HG02981 (cell line): ENCODE measurements at regions not wholly inside any gene's neighbourhood (a gene's known extent, or its start where the extent isn't known, plus 50 kb on each side); places are given as distances from the start of the nearest gene placed in this dataset.

Experiments
- ATAC-seq: cut with Tn5 transposase; IDR thresholded peaks from one replicate; pipeline ENCODE4 v1.9.1; 2021; ENCODE audit warnings: mild to moderate bottlenecking, moderate library complexity; ENCODE audit not compliant: unreplicated experiment

- ATAC-seq: peak; percentile 84
Observed at GRCh38 chr2:236862961-236863728, 222.5 kb upstream of the COPS8 start.

DNA sequence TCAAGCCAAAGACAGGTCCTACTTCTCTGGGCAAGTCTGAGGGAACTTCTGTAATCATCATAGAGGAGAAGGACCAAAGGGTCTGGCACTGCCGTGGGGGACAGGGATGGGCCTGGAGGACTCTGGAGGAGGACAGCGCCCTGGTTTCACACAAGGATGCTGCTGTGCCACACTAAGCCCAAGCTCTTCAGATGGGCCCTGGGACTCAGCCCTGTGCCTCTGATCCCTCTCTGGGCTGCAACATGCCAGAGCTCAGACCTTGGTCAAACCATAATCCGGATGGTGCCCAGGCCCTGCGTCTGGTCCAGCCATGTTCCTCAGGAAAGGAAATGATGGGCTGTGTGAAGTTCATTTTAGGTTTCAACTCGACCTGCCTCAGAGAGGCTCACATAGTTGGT lies 222.0 kb upstream of the COPS8 start:
- ATAC-seq: no peak

DNA sequence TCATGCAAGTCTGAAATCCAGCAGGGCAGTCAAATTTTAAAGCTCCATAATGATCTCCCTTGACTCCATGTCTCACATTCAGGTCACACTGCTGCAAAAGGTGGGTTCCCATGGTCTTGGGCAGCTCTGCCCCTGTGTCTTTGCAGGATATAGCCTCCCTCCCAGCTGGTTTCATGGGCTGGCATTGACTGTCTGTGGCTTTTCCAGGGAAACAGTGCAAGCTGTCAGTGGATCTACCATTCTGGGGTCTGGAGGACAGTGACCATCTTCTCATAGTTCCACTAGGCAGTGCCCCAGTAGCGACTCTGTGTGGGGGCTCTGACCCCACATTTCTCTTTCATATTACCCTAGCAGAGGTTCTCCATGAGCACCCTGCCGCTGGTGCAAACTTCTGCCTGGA lies 220.6 kb upstream of the COPS8 start:
- ATAC-seq: no peak

GRCh38 chr2:236866542-236867340 lies 218.9 kb upstream of the COPS8 start:
- ATAC-seq: no peak

GRCh38 chr2:236867441-236868260 lies 218.0 kb upstream of the COPS8 start:
- ATAC-seq: no peak

DNA sequence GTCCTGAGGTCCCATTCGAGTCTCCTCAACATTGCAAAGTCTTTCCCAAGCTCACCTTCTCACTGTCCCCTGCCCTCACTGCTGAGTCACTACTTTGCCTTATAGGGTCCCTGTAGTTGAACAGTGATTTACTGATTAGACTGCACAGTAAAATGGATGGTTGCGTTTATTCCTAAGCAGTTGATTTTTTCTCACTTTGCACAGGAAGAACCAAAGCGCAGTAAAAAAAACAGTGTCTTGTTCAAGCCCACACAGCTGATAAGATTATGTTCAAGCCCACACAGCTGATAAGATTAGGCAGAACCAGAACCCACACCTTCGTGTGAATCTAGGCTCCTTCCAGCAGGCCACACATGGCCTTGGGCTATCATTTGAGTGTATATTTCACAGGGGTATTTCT lies 215.3 kb upstream of the COPS8 start:
- ATAC-seq: no peak

- peak; percentile 54 for ATAC-seq
Observed at GRCh38 chr2:236871500-236872001, 214.1 kb upstream of the COPS8 start.

DNA sequence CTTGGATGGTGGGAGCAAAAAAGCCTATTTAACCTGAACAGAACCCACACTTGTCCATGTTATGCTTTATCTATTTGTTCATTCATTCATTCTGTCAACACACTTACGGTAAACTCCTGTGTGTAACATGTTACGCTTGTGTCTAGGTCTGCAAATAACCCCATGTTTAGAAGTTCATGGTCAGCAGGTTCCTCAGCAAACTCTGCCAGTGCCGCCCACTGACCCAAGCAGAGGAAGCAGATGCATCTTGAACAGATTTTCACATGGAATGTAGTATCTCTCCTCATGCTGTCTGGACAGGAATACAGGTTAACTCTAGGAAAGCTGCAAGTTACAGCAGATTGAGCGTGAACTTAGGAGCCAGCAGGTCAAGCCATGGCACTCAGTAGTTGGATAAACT lies 213.7 kb upstream of the COPS8 start:
- ATAC-seq: no peak

GRCh38 chr2:236872981-236873380 lies 212.7 kb upstream of the COPS8 start:
- no peak for ATAC-seq

GRCh38 chr2:236873636-236874035 lies 212.1 kb upstream of the COPS8 start:
- ATAC-seq: no peak

- no peak for ATAC-seq
Observed at GRCh38 chr2:236874866-236875481, 210.7 kb upstream of the COPS8 start.

- no peak for ATAC-seq
Observed at GRCh38 chr2:236875906-236876505, 209.7 kb upstream of the COPS8 start.

DNA sequence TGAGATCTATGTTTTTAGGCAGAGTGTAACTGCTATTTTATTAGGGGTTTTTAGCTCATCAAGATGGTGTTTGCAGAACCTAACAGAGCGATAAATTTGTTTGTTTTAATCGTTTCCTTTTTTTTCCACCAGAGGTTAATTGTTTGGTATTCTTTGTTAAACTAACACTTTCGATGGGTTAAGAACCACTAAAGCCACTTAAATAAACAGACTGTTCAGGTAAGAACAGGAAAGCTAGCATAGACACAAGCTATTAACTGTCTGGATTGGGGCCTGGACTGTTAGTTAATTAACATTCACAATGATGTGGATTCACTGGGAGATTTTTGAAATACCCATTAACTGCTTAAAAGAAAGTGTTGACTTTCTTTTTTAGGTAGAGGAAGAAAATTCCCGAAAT lies 209.0 kb upstream of the COPS8 start:
- ATAC-seq: no peak

GRCh38 chr2:236877972-236878371 lies 207.7 kb upstream of the COPS8 start:
- ATAC-seq: no peak

DNA sequence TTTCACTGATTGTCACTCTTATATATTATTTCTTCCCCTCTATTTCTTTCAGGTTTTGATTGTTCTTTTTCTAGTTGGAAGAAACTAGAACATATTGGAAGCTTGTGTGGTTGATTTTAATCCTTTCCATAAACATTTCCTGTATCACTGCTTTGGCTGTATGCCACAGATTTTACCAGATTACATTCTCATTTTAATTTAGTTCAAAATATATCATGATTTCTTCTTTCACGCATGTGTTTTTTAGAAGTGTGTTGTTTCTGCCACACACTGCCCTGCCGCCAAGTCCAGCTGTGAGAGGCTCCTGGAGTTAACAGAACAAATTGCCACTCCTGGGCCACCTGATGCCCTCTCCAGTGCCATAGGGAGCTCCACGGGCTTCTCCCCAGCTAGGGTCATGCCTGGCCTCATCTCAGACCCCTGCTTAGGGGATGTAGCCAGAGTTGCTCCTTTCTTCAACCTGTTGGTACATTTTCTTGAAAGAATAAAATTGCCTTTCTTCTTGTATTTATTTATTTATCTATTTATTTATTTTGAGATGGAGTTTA lies 206.2 kb upstream of the COPS8 start:
- no peak for ATAC-seq

- no peak for ATAC-seq
Observed at GRCh38 chr2:236882074-236882473, 203.6 kb upstream of the COPS8 start.

DNA sequence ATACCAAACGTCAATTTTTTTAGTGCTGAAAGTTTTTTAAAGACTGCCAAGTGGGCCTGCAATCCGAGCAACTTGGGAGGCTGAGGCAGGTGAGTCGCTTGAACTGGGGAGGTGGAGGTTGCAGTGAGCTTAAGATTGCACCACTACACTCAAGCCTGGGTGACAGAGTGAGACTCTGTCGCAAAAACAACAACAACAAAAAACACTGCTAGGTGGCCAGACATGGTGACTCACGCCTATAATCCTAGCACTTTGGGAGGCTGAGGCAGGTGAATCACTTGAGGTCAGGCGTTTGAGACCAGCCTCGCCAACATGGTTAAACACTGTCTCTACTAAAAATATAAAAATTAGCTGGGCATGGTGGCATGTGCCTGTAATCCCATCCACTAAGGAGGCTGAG lies 202.8 kb upstream of the COPS8 start:
- ATAC-seq: no peak

- ATAC-seq: no peak
Observed at GRCh38 chr2:236883819-236884218, 201.9 kb upstream of the COPS8 start.

DNA sequence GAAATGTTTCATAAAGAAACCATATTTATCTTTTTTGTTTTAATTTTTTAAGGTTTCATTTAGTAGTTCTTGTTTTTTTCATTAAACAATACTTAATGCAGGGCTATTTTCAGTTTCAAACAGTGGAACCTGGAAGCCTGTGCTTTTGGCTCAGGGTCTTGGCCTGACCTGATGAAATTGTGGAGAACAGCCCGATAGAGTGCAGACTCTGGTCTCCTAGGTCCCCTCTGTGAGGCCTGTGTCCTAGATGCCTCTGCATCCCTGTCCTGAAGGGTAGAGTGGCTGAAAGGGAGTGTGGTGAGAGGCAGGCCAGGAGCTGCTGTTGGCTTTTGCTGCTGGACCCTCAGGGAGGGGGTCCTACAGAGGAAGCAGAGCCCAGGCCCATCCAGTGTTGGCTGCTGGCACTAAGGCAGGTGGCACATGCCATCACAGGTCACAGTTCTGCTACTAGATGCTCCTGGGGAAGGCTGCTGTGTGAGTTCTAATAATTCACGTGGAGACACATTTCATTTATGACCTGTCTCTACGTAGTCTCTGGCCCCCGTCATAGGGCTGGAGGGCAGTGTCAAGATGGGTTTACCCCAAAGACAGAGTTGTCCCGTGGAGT lies 201.0 kb upstream of the COPS8 start:
- ATAC-seq: no peak

DNA sequence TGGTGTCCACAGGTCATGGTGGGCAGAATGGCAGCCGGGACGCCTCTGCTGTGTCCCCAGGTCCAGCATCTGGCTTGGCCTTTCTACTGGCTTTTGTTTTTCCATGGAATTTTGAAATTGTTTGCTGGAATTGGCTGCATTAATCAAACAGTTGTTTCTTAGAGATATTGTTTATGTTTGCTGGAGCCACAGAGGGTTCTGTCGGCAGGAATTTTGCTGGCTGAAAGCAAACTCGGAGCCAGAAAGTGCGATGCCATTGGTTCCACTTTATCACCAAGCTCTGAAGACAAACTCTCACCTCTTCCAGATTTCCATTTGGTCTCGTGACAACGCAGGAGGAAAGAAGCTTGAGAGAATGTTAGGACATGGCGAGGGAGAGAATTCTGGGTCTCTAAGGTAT lies 199.2 kb upstream of the COPS8 start:
- ATAC-seq: no peak
